HG03575 (cell line): ENCODE measurements at regions not wholly inside any gene's neighbourhood (a gene's known extent, or its start where the extent isn't known, plus 50 kb on each side); places are given as distances from the start of the nearest gene placed in this dataset.

Experiments
- ATAC-seq: cut with Tn5 transposase; IDR thresholded peaks from one replicate; pipeline ENCODE4 v1.9.1; 2021; ENCODE audit not compliant: unreplicated experiment, insufficient number of reproducible peaks, low FRiP score; ENCODE audit errors: extremely low read depth

GRCh38 chr6:166221040-166221439 is 53.4 kb upstream of the TBXT start:
- no peak for ATAC-seq
